Bronchial epithelial cell (primary cell): ENCODE measurements at regions not wholly inside any gene's neighbourhood (a gene's known extent, or its start where the extent isn't known, plus 50 kb on each side); places are given as distances from the start of the nearest gene placed in this dataset.

ENCODE experiments used
- DNase-seq: peaks from one replicate; pipeline ENCODE4 v3.0.0-alpha.2; 2010; ENCODE audit warnings: low read depth
- FAIRE-seq: peaks from 2 replicates; lab custom pipeline; 2011; peaks lifted over from hg19 to GRCh38; lab: Jason Lieb, UNC
- H3K27me3 ChIP-seq: 2 replicates; pipeline ENCODE4 v1.5.1; 2011; ENCODE audit warnings: low read length; ENCODE audit not compliant: control insufficient read depth, insufficient read depth
- H3K36me3 ChIP-seq: 2 replicates; pipeline ENCODE4 v1.5.1; 2011; ENCODE audit warnings: low read length; ENCODE audit not compliant: control insufficient read depth, insufficient read depth
- H3K4me3 ChIP-seq: 2 replicates; pipeline ENCODE4 v1.5.1; 2011; ENCODE audit warnings: mild to moderate bottlenecking, low read depth, low read length, control low read depth
- TF ChIP-seq, protein P1 (sequence below): IDR thresholded peaks from 2 replicates; pipeline ENCODE4 v1.5.1; 2011; ENCODE audit warnings: mild to moderate bottlenecking, moderate library complexity, low read length, control low read depth, inconsistent platforms; ENCODE audit not compliant: insufficient read depth, severe bottlenecking

DNA sequence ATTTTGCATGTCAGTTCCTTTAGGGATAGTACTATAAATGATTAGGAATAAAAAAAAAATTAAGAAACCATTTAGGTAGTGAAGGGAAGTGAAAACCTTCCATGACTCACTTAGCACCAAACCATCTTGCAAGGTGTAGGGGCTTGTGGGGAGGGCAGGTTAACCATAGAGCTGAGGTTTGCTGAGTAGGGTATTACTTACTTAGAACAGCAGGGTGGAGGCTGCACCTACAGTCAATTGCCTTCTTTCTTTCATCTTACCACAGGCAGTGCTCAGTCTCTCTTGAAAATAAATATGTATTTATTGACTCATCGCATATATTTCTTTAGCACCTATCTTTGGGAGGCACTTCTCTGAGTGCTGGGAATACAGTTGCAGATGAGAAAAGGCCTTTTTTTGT lies 104.9 kb upstream of the GIMD1 start:
- H3K27me3 ChIP-seq = no peaks in the 10 kb centered on the region
- FAIRE-seq = no peak
- no peak for DNase-seq
- no peaks in the 10 kb centered on the region for H3K36me3 ChIP-seq
- H3K4me3 ChIP-seq = no peak overlapping the region
- TF ChIP-seq, protein P1, sequence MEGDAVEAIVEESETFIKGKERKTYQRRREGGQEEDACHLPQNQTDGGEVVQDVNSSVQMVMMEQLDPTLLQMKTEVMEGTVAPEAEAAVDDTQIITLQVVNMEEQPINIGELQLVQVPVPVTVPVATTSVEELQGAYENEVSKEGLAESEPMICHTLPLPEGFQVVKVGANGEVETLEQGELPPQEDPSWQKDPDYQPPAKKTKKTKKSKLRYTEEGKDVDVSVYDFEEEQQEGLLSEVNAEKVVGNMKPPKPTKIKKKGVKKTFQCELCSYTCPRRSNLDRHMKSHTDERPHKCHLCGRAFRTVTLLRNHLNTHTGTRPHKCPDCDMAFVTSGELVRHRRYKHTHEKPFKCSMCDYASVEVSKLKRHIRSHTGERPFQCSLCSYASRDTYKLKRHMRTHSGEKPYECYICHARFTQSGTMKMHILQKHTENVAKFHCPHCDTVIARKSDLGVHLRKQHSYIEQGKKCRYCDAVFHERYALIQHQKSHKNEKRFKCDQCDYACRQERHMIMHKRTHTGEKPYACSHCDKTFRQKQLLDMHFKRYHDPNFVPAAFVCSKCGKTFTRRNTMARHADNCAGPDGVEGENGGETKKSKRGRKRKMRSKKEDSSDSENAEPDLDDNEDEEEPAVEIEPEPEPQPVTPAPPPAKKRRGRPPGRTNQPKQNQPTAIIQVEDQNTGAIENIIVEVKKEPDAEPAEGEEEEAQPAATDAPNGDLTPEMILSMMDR = no peak

DNA sequence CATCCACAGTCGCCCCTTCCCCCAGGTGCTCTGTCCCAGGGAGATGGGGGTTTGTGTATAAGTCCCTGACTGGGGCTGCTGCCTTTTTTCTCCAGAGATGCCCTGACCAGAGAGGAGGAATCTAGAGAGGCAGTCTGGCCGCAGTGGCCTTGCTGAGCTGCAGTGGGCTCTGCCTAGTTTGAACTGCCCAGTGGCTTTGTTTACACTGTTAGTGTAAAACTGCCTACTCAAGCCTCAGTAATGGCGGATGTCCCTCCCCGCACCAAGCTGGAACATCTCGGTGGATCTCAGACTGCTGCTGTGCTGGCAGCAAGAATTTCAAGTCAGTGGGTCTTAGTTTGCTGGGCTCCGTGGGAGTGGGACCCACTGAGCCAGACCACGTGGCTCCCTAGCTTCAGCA lies 102.6 kb upstream of the GIMD1 start:
- DNase-seq (no peak), FAIRE-seq (no peak)
- Histone ChIP-seq H3K4me3 (no peak overlapping the region), H3K36me3 (no peaks in the 10 kb centered on the region), H3K27me3 (no peaks in the 10 kb centered on the region)
- TF ChIP-seq, protein P1 = no peak

DNA sequence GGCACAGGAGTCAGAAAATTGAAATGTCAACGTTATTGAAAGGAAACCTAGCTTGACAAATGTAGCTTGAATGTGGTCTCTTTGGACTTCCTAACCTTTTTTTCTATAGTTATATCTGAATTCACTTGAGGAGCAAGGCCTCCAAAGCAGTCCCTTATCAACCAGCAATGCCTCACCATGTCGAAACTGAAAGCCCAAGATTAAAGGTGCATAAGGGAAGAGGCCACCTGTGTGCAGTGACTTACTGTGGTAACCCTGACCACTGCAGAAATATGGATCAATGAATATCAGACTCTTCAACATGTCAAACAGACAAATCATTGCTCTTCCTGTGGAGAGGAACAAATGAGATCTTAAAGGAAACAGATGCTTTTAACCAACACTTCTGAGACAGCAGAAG lies 95.0 kb upstream of the GIMD1 start:
- H3K36me3 ChIP-seq = no peaks in the 10 kb centered on the region
- H3K27me3 ChIP-seq = no peaks in the 10 kb centered on the region
- TF ChIP-seq, protein P1 = no peak
- H3K4me3 ChIP-seq = no peak overlapping the region
- FAIRE-seq (no peak), DNase-seq (no peak)

DNA sequence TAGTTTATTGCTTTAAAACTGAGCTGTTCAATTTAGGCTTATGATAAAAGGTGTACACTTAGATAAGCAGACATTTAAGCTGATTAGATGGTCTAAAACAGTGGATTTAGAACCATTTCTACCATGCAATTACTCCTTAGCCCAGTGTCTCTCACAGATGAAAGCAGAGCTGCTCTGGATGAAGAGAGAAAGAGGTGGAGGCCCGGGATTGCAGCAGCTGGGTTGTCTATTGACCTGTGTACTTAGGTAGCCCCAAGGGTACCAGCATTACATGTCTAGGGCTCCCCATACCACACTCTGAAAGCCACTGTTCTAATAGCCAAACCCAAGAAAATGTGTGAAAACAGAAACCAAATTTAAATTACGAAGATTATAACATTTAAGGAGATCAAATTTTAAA lies 86.0 kb upstream of the GIMD1 start:
- no peak for DNase-seq
- TF ChIP-seq, protein P1 = no peak
- no peak for FAIRE-seq
- Histone ChIP-seq H3K4me3 (no peak overlapping the region), H3K27me3 (peaks cover 4% of the 10 kb centered on the region), H3K36me3 (no peaks in the 10 kb centered on the region)

DNA sequence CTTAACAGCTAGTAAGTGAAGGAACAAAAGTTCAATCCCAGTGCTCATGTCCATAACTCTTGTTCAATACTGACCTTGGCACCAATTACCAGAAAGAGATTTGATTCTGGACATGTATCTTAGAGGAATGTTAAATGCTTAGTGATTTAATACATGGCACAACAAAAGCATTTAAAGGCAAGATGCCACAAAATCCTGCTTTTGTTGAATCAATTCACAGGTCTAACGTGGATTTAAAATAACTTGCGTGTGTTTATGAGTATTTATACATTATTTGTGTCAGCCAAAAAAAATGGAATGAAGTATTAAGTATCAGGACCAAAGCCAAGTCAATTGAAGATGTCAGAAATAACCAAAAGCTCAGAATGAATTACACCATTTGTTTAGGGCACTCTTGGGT lies 85.4 kb upstream of the GIMD1 start:
- Histone ChIP-seq H3K36me3 (no peaks in the 10 kb centered on the region), H3K27me3 (peaks cover 4% of the 10 kb centered on the region), H3K4me3 (no peak overlapping the region)
- TF ChIP-seq, protein P1 = no peak
- FAIRE-seq (no peak), DNase-seq (no peak)

DNA sequence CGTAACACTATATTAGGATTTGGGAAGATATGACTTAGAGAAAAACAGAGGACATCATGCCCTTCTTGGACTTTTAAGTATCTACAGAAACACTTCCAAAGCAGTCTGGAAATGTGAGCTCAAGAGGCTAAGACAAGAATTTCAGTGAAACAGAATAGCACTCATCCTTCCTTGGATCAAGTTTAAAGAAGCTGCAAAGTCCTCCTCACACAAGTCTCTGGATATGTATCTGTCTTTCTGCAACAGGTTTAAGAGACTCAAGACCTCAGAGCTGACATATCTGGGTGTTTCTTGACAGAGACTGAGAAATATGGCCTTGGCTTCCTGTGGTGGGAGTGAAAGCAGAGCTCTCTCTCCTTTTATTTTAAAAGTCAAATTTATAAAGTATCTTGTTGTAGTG lies 82.5 kb upstream of the GIMD1 start:
- TF ChIP-seq, protein P1 = no peak
- Histone ChIP-seq H3K36me3 (no peaks in the 10 kb centered on the region), H3K4me3 (no peak overlapping the region), H3K27me3 (peaks cover 4% of the 10 kb centered on the region)
- no peak for DNase-seq
- no peak for FAIRE-seq
